Keratinocyte (primary cell): ENCODE measurements at regions not wholly inside any gene's neighbourhood (a gene's known extent, or its start where the extent isn't known, plus 50 kb on each side); places are given as distances from the start of the nearest gene placed in this dataset.

Experiments used
- DNase-seq: peaks from one replicate; pipeline ENCODE4 v3.0.0-alpha.2; 2011; ENCODE audit warnings: low read depth, missing footprints, low spot score
- FAIRE-seq: peaks from 2 replicates; lab custom pipeline; 2011; peaks lifted over from hg19 to GRCh38; lab: Jason Lieb, UNC
- H2AFZ ChIP-seq: 2 replicates; pipeline ENCODE4 v1.6.0; 2012; ENCODE audit warnings: low read length, control low read depth, inconsistent platforms; ENCODE audit not compliant: control insufficient read depth
- H3K27ac ChIP-seq: 2 replicates; pipeline ENCODE4 v1.5.1; 2011; ENCODE audit warnings: low read length; ENCODE audit not compliant: control insufficient read depth, insufficient read depth
- H3K27me3 ChIP-seq: 3 replicates; pipeline ENCODE4 v1.6.0; 2011; ENCODE audit warnings: low read length; ENCODE audit not compliant: control insufficient read depth, insufficient read depth; ENCODE audit errors: extremely low read depth
- H3K36me3 ChIP-seq, 2 experiments: 2 replicates in 1 of 2; 3 replicates in 1 of 2; pipeline ENCODE4 v1.5.1; 2011; ENCODE audit warnings: low read length in 2 of 2, mild to moderate bottlenecking in 1 of 2; ENCODE audit not compliant: control insufficient read depth in 2 of 2, insufficient read depth in 2 of 2; ENCODE audit errors: extremely low read depth in 1 of 2
- H3K4me1 ChIP-seq: 3 replicates; pipeline ENCODE4 v1.5.1; 2011; ENCODE audit warnings: low read length; ENCODE audit not compliant: control insufficient read depth, insufficient read depth; ENCODE audit errors: extremely low read depth
- H3K4me2 ChIP-seq: 3 replicates; pipeline ENCODE4 v1.6.0; 2011; ENCODE audit warnings: low read depth, low read length; ENCODE audit not compliant: control insufficient read depth, insufficient read depth; ENCODE audit errors: extremely low read depth
- H3K4me3 ChIP-seq, 3 experiments: fragments of 200-600 bp in 1 of 3; sonication (generic) in 1 of 3; 2 replicates in 2 of 3; 3 replicates in 1 of 3; pipeline ENCODE4 v1.5.1; 2011 to 2016; ENCODE audit warnings: low read length in 3 of 3, mild to moderate bottlenecking in 3 of 3, control low read depth in 2 of 3, inconsistent platforms in 1 of 3, low read depth in 1 of 3, mixed read lengths in 1 of 3, mixed run types in 1 of 3, moderate library complexity in 1 of 3; ENCODE audit not compliant: control insufficient read depth in 2 of 3, insufficient read depth in 2 of 3; ENCODE audit errors: extremely low read depth in 1 of 3
- H3K79me2 ChIP-seq: 2 replicates; pipeline ENCODE4 v1.6.0; 2012; ENCODE audit warnings: low read length; ENCODE audit not compliant: control insufficient read depth, insufficient read depth
- H3K9ac ChIP-seq: 3 replicates; pipeline ENCODE4 v1.6.0; 2011; ENCODE audit warnings: low read length; ENCODE audit not compliant: control insufficient read depth, insufficient read depth; ENCODE audit errors: extremely low read depth
- H3K9me1 ChIP-seq: 3 replicates; pipeline ENCODE4 v1.6.0; 2011; ENCODE audit warnings: low read length; ENCODE audit not compliant: control insufficient read depth, insufficient read depth; ENCODE audit errors: extremely low read depth
- H3K9me3 ChIP-seq: 2 replicates; pipeline ENCODE4 v1.5.1; 2012; ENCODE audit warnings: low read depth, low read length; ENCODE audit not compliant: control insufficient read depth
- H4K20me1 ChIP-seq: 3 replicates; pipeline ENCODE4 v1.6.0; 2011; ENCODE audit warnings: low read length; ENCODE audit not compliant: control insufficient read depth, insufficient read depth; ENCODE audit errors: extremely low read depth
- CTCF ChIP-seq, 3 experiments: IDR thresholded peaks in 1 of 3; conservative IDR thresholded peaks in 1 of 3; optimal IDR thresholded peaks in 1 of 3; 2 replicates in 2 of 3; 3 replicates in 1 of 3; pipeline versions ENCODE3 to v1.5.1; 2011; ENCODE audit warnings: low read length in 3 of 3, mild to moderate bottlenecking in 3 of 3, moderate library complexity in 2 of 3, control low read depth in 1 of 3, inconsistent platforms in 1 of 3; ENCODE audit not compliant: insufficient read depth in 2 of 3; ENCODE audit errors: extremely low read depth in 1 of 3
- EZH2 ChIP-seq: IDR thresholded peaks from one replicate; pipeline ENCODE4 v1.6.1; 2012; ENCODE audit warnings: inconsistent platforms, mild to moderate bottlenecking, low read length, moderate library complexity
- dilution Hi-C: fragments of 300-500 bp; cut with MboI; formaldehyde crosslinking; loops from one replicate; pipeline ENCODE4 v1.7.0; 2020; ENCODE audit warnings: low sequenced_read_pairs; ENCODE audit not compliant: extremely low pct_ligation_motif_present

- no peaks in the 10 kb centered on the region for H4K20me1 ChIP-seq
- H3K27ac ChIP-seq: no peak overlapping the region
- H3K9me3 ChIP-seq: peaks cover 4% of the 10 kb centered on the region
- no peak for DNase-seq
- TF ChIP-seq EZH2 (no peak), CTCF (optimal IDR thresholded peaks at IDR 0.05 in 1 of 3, IDR thresholded peaks at IDR 0.05 in 1 of 3, conservative IDR thresholded peaks at IDR 0.05 in 1 of 3; ENCODE audit: extremely low read depth in 1 of 3, insufficient read depth in 2 of 3, low read length in 3 of 3) (no peak)
- no peaks in the 10 kb centered on the region for H3K79me2 ChIP-seq
- H2AFZ ChIP-seq: no peak overlapping the region
- dilution Hi-C loops: no loop called here
- H3K27me3 ChIP-seq: no peaks in the 10 kb centered on the region
- H3K9ac ChIP-seq: no peak overlapping the region
- no peaks in the 10 kb centered on the region for H3K4me1 ChIP-seq
- H3K36me3 ChIP-seq: no peaks in the 10 kb centered on the region
- FAIRE-seq: no peak
- no peaks in the 10 kb centered on the region for H3K9me1 ChIP-seq
- no peak overlapping the region for H3K4me2 ChIP-seq
- H3K4me3 ChIP-seq: no peak overlapping the region
Observed at GRCh38 chr2:123371535-123371934, 653.6 kb upstream of the CNTNAP5 start.

GRCh38 chr2:123380370-123380935, 644.6 kb upstream of the CNTNAP5 start:
- dilution Hi-C loops: no loop called here

More at GRCh38 chr2:123380370-123380935, 644.6 kb upstream of the CNTNAP5 start:
- no peaks in the 10 kb centered on the region for H3K9me3 ChIP-seq
- DNase-seq (no peak), FAIRE-seq (no peak)
- no peaks in the 10 kb centered on the region for H3K79me2 ChIP-seq
- H3K27me3 ChIP-seq: no peaks in the 10 kb centered on the region
- no peak overlapping the region for H3K27ac ChIP-seq
- no peak overlapping the region for H3K4me2 ChIP-seq
- no peaks in the 10 kb centered on the region for H3K36me3 ChIP-seq
- H4K20me1 ChIP-seq: no peaks in the 10 kb centered on the region
- no peak overlapping the region for H3K4me3 ChIP-seq
- H3K4me1 ChIP-seq: no peaks in the 10 kb centered on the region
- H3K9ac ChIP-seq: no peak overlapping the region
- H2AFZ ChIP-seq: no peak overlapping the region
- TF ChIP-seq CTCF (optimal IDR thresholded peaks at IDR 0.05 in 1 of 3, IDR thresholded peaks at IDR 0.05 in 1 of 3, conservative IDR thresholded peaks at IDR 0.05 in 1 of 3; ENCODE audit: extremely low read depth in 1 of 3, insufficient read depth in 2 of 3, low read length in 3 of 3) (no peak), EZH2 (no peak)
- no peaks in the 10 kb centered on the region for H3K9me1 ChIP-seq
